HepG2 (cell line): ENCODE measurements at regions not wholly inside any gene's neighbourhood (a gene's known extent, or its start where the extent isn't known, plus 50 kb on each side); places are given as distances from the start of the nearest gene placed in this dataset.

Source experiments
- ATAC-seq: fragments of 200-7000 bp; cut with Tn5 transposase; 3 replicates; pipeline ENCODE4 v1.9.1; 2020; ENCODE audit warnings: mild to moderate bottlenecking, moderate library complexity
- BruUV-seq: library from RNA; stranded (reverse); fragments of 400-500 nt; replicated peaks from 2 replicates; lab custom pipeline; 2021; lab: Mats Ljungman, UMichigan
- CTCF ChIA-PET: fragments of 300-600 bp; formaldehyde crosslinking; extraction: SDS; loops from one replicate; lab custom pipeline; 2021; ENCODE audit warnings: low total read pairs, inconsistent platforms, low intra/inter-chr PET ratio; lab: Yijun Ruan, JAX
- POLR2A ChIA-PET: fragments of 350-600 bp; sonication (Branson Sonifier 250); formaldehyde crosslinking; loops from one replicate; lab custom pipeline; 2020; ENCODE audit warnings: antibody characterized with exemption, inconsistent platforms; lab: Yijun Ruan, JAX
- DNase-seq: peaks from one replicate; pipeline ENCODE4 v3.0.0-alpha.2; 2015; ENCODE audit warnings: low spot score
- FAIRE-seq: peaks from 3 replicates; lab custom pipeline; 2011; peaks lifted over from hg19 to GRCh38; lab: Jason Lieb, UNC
- H2AFZ ChIP-seq: one replicate; pipeline ENCODE4 v1.6.1; 2011; ENCODE audit warnings: low read length, inconsistent platforms
- H3K27ac ChIP-seq: fragments of 300-600 bp; 3 replicates; pipeline ENCODE4 v1.8.0; 2011; ENCODE audit warnings: mixed run types, mild to moderate bottlenecking, mixed read lengths, low read length, inconsistent platforms; ENCODE audit not compliant: insufficient read depth; ENCODE audit errors: extremely low read length
- H3K27me3 ChIP-seq, 2 experiments: fragments of 200-600 bp in 1 of 2; 2 replicates in 1 of 2; 3 replicates in 1 of 2; pipeline versions ENCODE4 v1.6.0 to v1.8.0; 2011; ENCODE audit warnings: low read length in 2 of 2, mild to moderate bottlenecking in 2 of 2, moderate library complexity in 2 of 2, inconsistent platforms in 1 of 2; ENCODE audit not compliant: insufficient read depth in 2 of 2, control insufficient read depth in 1 of 2
- H3K36me3 ChIP-seq, 2 experiments: fragments of 200-600 bp in 1 of 2; replicated peaks in 1 of 2; 2 replicates in 1 of 2; 3 replicates in 1 of 2; pipeline versions ENCODE4 v1.5.1 to v1.8.0; 2011; ENCODE audit warnings: low read length in 2 of 2, inconsistent platforms in 1 of 2; ENCODE audit not compliant: insufficient read depth in 2 of 2, control insufficient read depth in 1 of 2
- H3K4me1 ChIP-seq: 2 replicates; pipeline ENCODE4 v1.5.1; 2012; ENCODE audit warnings: low read length, inconsistent platforms; ENCODE audit not compliant: insufficient read depth
- H3K4me2 ChIP-seq: 2 replicates; pipeline ENCODE4 v1.6.0; 2011; ENCODE audit warnings: low read depth, low read length, inconsistent platforms
- H3K4me3 ChIP-seq, 3 experiments: fragments of 200-600 bp in 1 of 3; sonication (generic), shearing (Covaris generic) in 1 of 3; replicated peaks in 1 of 3; 2 replicates each; pipeline ENCODE4 v1.5.1; 2011 to 2016; ENCODE audit warnings: low read length in 3 of 3, inconsistent platforms in 2 of 3, low read depth in 2 of 3, mild to moderate bottlenecking in 2 of 3, control low read depth in 1 of 3, mixed read lengths in 1 of 3; ENCODE audit not compliant: insufficient read depth in 1 of 3
- H3K79me2 ChIP-seq: one replicate; pipeline ENCODE4 v1.6.1; 2011; ENCODE audit warnings: low read length, inconsistent platforms; ENCODE audit not compliant: insufficient read depth
- H3K9ac ChIP-seq: 2 replicates; pipeline ENCODE4 v1.6.0; 2011; ENCODE audit warnings: mild to moderate bottlenecking, low read depth, low read length, inconsistent platforms; ENCODE audit not compliant: insufficient read depth
- H3K9me3 ChIP-seq: 2 replicates; pipeline ENCODE4 v1.5.1; 2012; ENCODE audit warnings: mild to moderate bottlenecking, low read length
- H4K20me1 ChIP-seq: 2 replicates; pipeline ENCODE4 v1.6.0; 2011; ENCODE audit warnings: inconsistent platforms, mild to moderate bottlenecking, low read length, moderate library complexity; ENCODE audit not compliant: insufficient read depth
- AHDC1 ChIP-seq: sonication (generic); formaldehyde crosslinking; IDR thresholded peaks from 2 replicates; pipeline ENCODE4 v1.5.1; 2020; ENCODE audit warnings: mild to moderate bottlenecking, missing genetic modification reagents, borderline replicate concordance
- ARNTL ChIP-seq: sonication (generic); formaldehyde crosslinking; IDR thresholded peaks from 2 replicates; pipeline ENCODE4 v1.4.0; 2020; ENCODE audit warnings: mild to moderate bottlenecking, missing genetic modification reagents
- E2F2 ChIP-seq: sonication (generic); formaldehyde crosslinking; IDR thresholded peaks from 2 replicates; pipeline ENCODE4 v1.4.0; 2020; ENCODE audit warnings: missing genetic modification reagents, borderline replicate concordance
- ETV5 ChIP-seq: IDR thresholded peaks from 2 replicates; pipeline ENCODE4 v1.6.1; 2018; ENCODE audit warnings: missing biosample characterization, missing genetic modification reagents, inconsistent platforms, borderline replicate concordance
- GZF1 ChIP-seq: sonication (generic); formaldehyde crosslinking; IDR thresholded peaks from 2 replicates; pipeline ENCODE4 v1.5.1; 2020; ENCODE audit warnings: mild to moderate bottlenecking, missing genetic modification reagents
- HMGXB4 ChIP-seq, 2 experiments: sonication (generic) in 1 of 2; formaldehyde crosslinking in 1 of 2; IDR thresholded peaks; 2 replicates each; pipeline versions ENCODE4 v1.4.0 to v1.6.1; 2018 to 2020; ENCODE audit warnings: missing genetic modification reagents in 2 of 2, borderline replicate concordance in 1 of 2, low read depth in 1 of 2, mild to moderate bottlenecking in 1 of 2, missing biosample characterization in 1 of 2
- HNF4A ChIP-seq: sonication (generic); formaldehyde crosslinking; IDR thresholded peaks from 2 replicates; pipeline ENCODE4 v1.4.0; 2020; ENCODE audit warnings: missing genetic modification reagents
- NFE2 ChIP-seq: sonication (generic); formaldehyde crosslinking; IDR thresholded peaks from 2 replicates; pipeline ENCODE4 v1.4.0; 2020; ENCODE audit warnings: missing genetic modification reagents
- PTBP1 ChIP-seq: fragments of 200-400 bp; formaldehyde crosslinking; IDR thresholded peaks from 2 replicates; pipeline ENCODE4 v1.6.1; 2018; ENCODE audit warnings: low read length, low read depth; ENCODE audit not compliant: poor library complexity, severe bottlenecking
- RAD21 ChIP-seq: fragments of 450-650 bp; formaldehyde crosslinking; IDR thresholded peaks from 2 replicates; pipeline ENCODE4 v1.5.0; 2020; ENCODE audit warnings: mild to moderate bottlenecking
- ZNF468 ChIP-seq: sonication (generic); formaldehyde crosslinking; IDR thresholded peaks from 2 replicates; pipeline ENCODE4 v1.8.0; 2022; ENCODE audit warnings: mild to moderate bottlenecking, moderate library complexity, missing genetic modification reagents
- ZNF562 ChIP-seq: sonication (generic); formaldehyde crosslinking; IDR thresholded peaks from 2 replicates; pipeline ENCODE4 v1.8.0; 2022; ENCODE audit warnings: missing genetic modification reagents, borderline replicate concordance
- ZNF703 ChIP-seq: sonication (generic); formaldehyde crosslinking; IDR thresholded peaks from 2 replicates; pipeline ENCODE4 v1.5.1; 2020; ENCODE audit warnings: missing genetic modification reagents, mild to moderate bottlenecking, moderate library complexity, borderline replicate concordance
- ZNF75D ChIP-seq: sonication (generic); formaldehyde crosslinking; IDR thresholded peaks from 2 replicates; pipeline ENCODE4 v1.8.1; 2023; ENCODE audit warnings: missing genetic modification reagents, mild to moderate bottlenecking, borderline replicate concordance
- WGBS: methylation state at CpG from one replicate; pipeline ENCODE4 v1.1.6; 2017; ENCODE audit warnings: low lambda C conversion rate; 5-methylcytosine and 5-hydroxymethylcytosine counted together
- in situ Hi-C: cut with HindIII; loops from 2 replicates; pipeline ENCODE4 v1.10.0; 2017; ENCODE audit warnings: low pct_unique_long_range_greater_than_20kb; ENCODE audit not compliant: extremely low pct_ligation_motif_present
- intact Hi-C: fragments of 100-400 bp; cut with micrococcal nuclease; formaldehyde crosslinking; loops from one replicate; pipeline ENCODE4 v1.10.0; 2022; ENCODE audit not compliant: unreplicated experiment

- TF ChIP-seq HMGXB4 (CRISPR knock-in tag; IDR thresholded peaks at IDR 0.05; ENCODE audit: borderline replicate concordance in 1 of 2, low read depth in 1 of 2): no peak
- TF ChIP-seq ARNTL (CRISPR knock-in tag): no peak
Observed at GRCh38 chr5:98319299-98320011, 454.0 kb upstream of the RGMB start (continued).

- WGBS: 0% methylated on average over 2 of the region's 2 CpGs
- no peak for DNase-seq
- BruUV-seq: no TSS peak
- Histone ChIP-seq H3K9me3 (no peaks in the 10 kb centered on the region), H3K4me3 (no peak overlapping the region), H3K9ac (no peak overlapping the region), H4K20me1 (no peaks in the 10 kb centered on the region), H3K27me3 (no peaks in the 10 kb centered on the region), H3K36me3 (no peaks in the 10 kb centered on the region), H3K4me2 (no peak overlapping the region), H2AFZ (no peak overlapping the region), H3K27ac (no peak overlapping the region), H3K4me1 (no peaks in the 10 kb centered on the region), H3K79me2 (no peaks in the 10 kb centered on the region)
- ChIA-PET POLR2A (no interaction called here), CTCF (no interaction called here)
- in situ Hi-C loops (no loop called here), intact Hi-C loops (no loop called here)
- ATAC-seq: no peak
- FAIRE-seq: no peak
- TF ChIP-seq ZNF468 (CRISPR knock-in tag) (no peak), NFE2 (no peak), GZF1 (CRISPR knock-in tag) (no peak), ZNF562 (CRISPR knock-in tag) (no peak), ZNF703 (CRISPR knock-in tag) (no peak), HNF4A (CRISPR knock-in tag) (no peak), PTBP1 (no peak), ZNF75D (CRISPR knock-in tag) (no peak), E2F2 (CRISPR knock-in tag) (no peak), ETV5 (no peak), RAD21 (CRISPR knock-in tag) (no peak), AHDC1 (CRISPR knock-in tag) (no peak)
Observed at GRCh38 chr5:98320343-98320742, 453.1 kb upstream of the RGMB start.
